NCI-H187 treated with DMSO at 0.1 percent for 48 hours (cell line): ENCODE measurements at regions not wholly inside any gene's neighbourhood (a gene's known extent, or its start where the extent isn't known, plus 50 kb on each side); places are given as distances from the start of the nearest gene placed in this dataset.

ENCODE experiments used
- DNase-seq: peaks from one replicate; lab custom pipeline; 2025; lab: John Stamatoyannopoulos, UW

- no peak for DNase-seq
These were observed 175.7 kb upstream of the RND3 start for GRCh38 chr2:150663143-150663542.

GRCh38 chr2:150656002-150656401 is 168.5 kb upstream of the RND3 start:
- no peak for DNase-seq

GRCh38 chr2:150653351-150653750 is 165.9 kb upstream of the RND3 start:
- DNase-seq = no peak

GRCh38 chr2:150647943-150648342 is 160.5 kb upstream of the RND3 start:
- no peak for DNase-seq

- no peak for DNase-seq
These were observed 159.3 kb upstream of the RND3 start for GRCh38 chr2:150646746-150647145.

GRCh38 chr2:150644298-150645067 is 157.0 kb upstream of the RND3 start:
- DNase-seq = no peak

- DNase-seq = no peak
These were observed 155.8 kb upstream of the RND3 start for GRCh38 chr2:150643114-150643725.

- no peak for DNase-seq
These were observed 152.6 kb upstream of the RND3 start for GRCh38 chr2:150640039-150640438.

- DNase-seq = no peak
These were observed 151.9 kb upstream of the RND3 start for GRCh38 chr2:150639383-150639782.

GRCh38 chr2:150631236-150631821 is 143.9 kb upstream of the RND3 start:
- no peak for DNase-seq

- no peak for DNase-seq
These were observed 143.2 kb upstream of the RND3 start for GRCh38 chr2:150630587-150631235.

GRCh38 chr2:150627526-150627925 is 140.1 kb upstream of the RND3 start:
- no peak for DNase-seq

GRCh38 chr2:150626934-150627411 is 139.5 kb upstream of the RND3 start:
- DNase-seq = no peak

GRCh38 chr2:150625741-150626140 is 138.3 kb upstream of the RND3 start:
- DNase-seq = no peak

- no peak for DNase-seq
These were observed 137.8 kb upstream of the RND3 start for GRCh38 chr2:150625303-150625702.

- no peak for DNase-seq
These were observed 136.5 kb upstream of the RND3 start for GRCh38 chr2:150624001-150624401.

- DNase-seq = no peak
These were observed 134.2 kb upstream of the RND3 start for GRCh38 chr2:150621526-150622213.

GRCh38 chr2:150620855-150621254 is 133.4 kb upstream of the RND3 start:
- no peak for DNase-seq

- DNase-seq = no peak
These were observed 132.9 kb upstream of the RND3 start for GRCh38 chr2:150620416-150620815.

GRCh38 chr2:150619607-150620330 is 132.3 kb upstream of the RND3 start:
- no peak for DNase-seq

GRCh38 chr2:150618245-150618895 is 130.9 kb upstream of the RND3 start:
- DNase-seq = no peak
